H1 (cell line): ENCODE measurements at regions not wholly inside any gene's neighbourhood (a gene's known extent, or its start where the extent isn't known, plus 50 kb on each side); places are given as distances from the start of the nearest gene placed in this dataset.

ENCODE experiments used
- CTCF ChIA-PET: fragments of 300-600 bp; sonication (Branson Sonifier 250); formaldehyde crosslinking; loops from one replicate; lab custom pipeline; 2021; ENCODE audit not compliant: partially characterized antibody; lab: Charles Lee
- POLR2A ChIA-PET: fragments of 300-600 bp; sonication (Branson Sonifier 250); formaldehyde crosslinking; loops from one replicate; lab custom pipeline; 2021; ENCODE audit warnings: inconsistent platforms; ENCODE audit not compliant: partially characterized antibody; lab: Charles Lee
- DNase-seq, 2 experiments: peaks; one replicate each; pipeline versions ENCODE4 v3.0.0 to v3.0.0-alpha.2; 2010 to 2022; ENCODE audit warnings: low spot score in 2 of 2, low read depth in 1 of 2, mixed read lengths in 1 of 2
- FAIRE-seq: peaks from 2 replicates; lab custom pipeline; 2011; peaks lifted over from hg19 to GRCh38; lab: Jason Lieb, UNC
- H2AFZ ChIP-seq: 2 replicates; pipeline ENCODE4 v1.8.1; 2012; ENCODE audit warnings: low read length, inconsistent platforms
- H2AK5ac ChIP-seq: 2 replicates; pipeline ENCODE4 v1.6.1; 2013; ENCODE audit warnings: low read depth, low read length
- H2BK120ac ChIP-seq: replicated peaks from 2 replicates; pipeline ENCODE3; 2013; ENCODE audit warnings: low read depth, low read length, inconsistent platforms
- H2BK12ac ChIP-seq: 2 replicates; pipeline ENCODE4 v1.6.1; 2013; ENCODE audit warnings: low read depth, low read length
- H2BK15ac ChIP-seq: 2 replicates; pipeline ENCODE4 v1.6.1; 2013; ENCODE audit warnings: low read length
- H2BK20ac ChIP-seq: 2 replicates; pipeline ENCODE4 v1.6.1; 2013; ENCODE audit warnings: low read length
- H2BK5ac ChIP-seq: 2 replicates; pipeline ENCODE4 v1.6.1; 2013; ENCODE audit warnings: low read depth, low read length
- H3K14ac ChIP-seq: 2 replicates; pipeline ENCODE4 v1.6.1; 2013; ENCODE audit warnings: inconsistent platforms; ENCODE audit not compliant: insufficient read length
- H3K18ac ChIP-seq: 2 replicates; pipeline ENCODE4 v1.6.1; 2013; ENCODE audit warnings: low read length; ENCODE audit errors: extremely low read depth
- H3K23ac ChIP-seq: 2 replicates; pipeline ENCODE4 v1.6.1; 2013; ENCODE audit warnings: inconsistent platforms; ENCODE audit not compliant: insufficient read length
- H3K23me2 ChIP-seq: 2 replicates; pipeline ENCODE4 v1.6.1; 2013; ENCODE audit warnings: low read depth, low read length
- H3K27ac ChIP-seq: 2 replicates; pipeline ENCODE4 v1.6.1; 2011; ENCODE audit warnings: low read depth, low read length, inconsistent platforms
- H3K27me3 ChIP-seq, 4 experiments: replicated peaks in 1 of 4; 1 replicate in 1 of 4; 2 replicates in 3 of 4; pipeline versions ENCODE4 v1.6.1 to v1.8.1; 2011 to 2013; ENCODE audit warnings: low read length in 3 of 4, mild to moderate bottlenecking in 3 of 4, inconsistent platforms in 2 of 4, mixed read lengths in 2 of 4, moderate library complexity in 1 of 4; ENCODE audit not compliant: control insufficient read depth in 3 of 4, insufficient read depth in 3 of 4; ENCODE audit errors: extremely low read depth in 1 of 4
- H3K36me3 ChIP-seq, 4 experiments: 2 replicates each; pipeline versions ENCODE4 v1.6.1 to v1.8.1; 2011 to 2013; ENCODE audit warnings: mild to moderate bottlenecking in 4 of 4, low read length in 3 of 4, moderate library complexity in 2 of 4, control low read depth in 1 of 4, inconsistent platforms in 1 of 4; ENCODE audit not compliant: insufficient read depth in 4 of 4, control insufficient read depth in 2 of 4
- H3K4ac ChIP-seq: replicated peaks from 2 replicates; pipeline ENCODE3; 2013; ENCODE audit warnings: low read length, low read depth, mixed read lengths, inconsistent platforms; ENCODE audit not compliant: insufficient read length
- H3K4me1 ChIP-seq, 4 experiments: replicated peaks in 1 of 4; 1 replicate in 1 of 4; 2 replicates in 3 of 4; pipeline versions ENCODE4 v1.6.1 to v1.8.1; 2011 to 2013; ENCODE audit warnings: low read length in 3 of 4, inconsistent platforms in 2 of 4, mixed read lengths in 1 of 4; ENCODE audit not compliant: insufficient read depth in 4 of 4, control insufficient read depth in 3 of 4
- H3K4me2 ChIP-seq, 2 experiments: 2 replicates each; pipeline versions ENCODE4 v1.6.1 to v1.8.1; 2011 to 2013; ENCODE audit warnings: low read depth in 2 of 2, low read length in 2 of 2, control low read depth in 1 of 2, inconsistent platforms in 1 of 2, mild to moderate bottlenecking in 1 of 2; ENCODE audit not compliant: insufficient read depth in 1 of 2
- H3K4me3 ChIP-seq, 4 experiments: fragments of 200-600, 300-600 bp in 1 of 4; sonication (generic), shearing (Covaris generic), sonication (Bioruptor Twin) in 1 of 4; 2 replicates each; pipeline versions ENCODE4 v1.5.1 to v1.8.1; 2011 to 2016; ENCODE audit warnings: low read length in 4 of 4, low read depth in 3 of 4, control low read depth in 2 of 4, inconsistent platforms in 2 of 4, mild to moderate bottlenecking in 2 of 4, mixed read lengths in 1 of 4, moderate library complexity in 1 of 4; ENCODE audit not compliant: insufficient read depth in 2 of 4; ENCODE audit errors: extremely low read depth in 1 of 4
- H3K56ac ChIP-seq: replicated peaks from 2 replicates; pipeline ENCODE3; 2013; ENCODE audit warnings: low read depth, mild to moderate bottlenecking, mixed read lengths, low read length, inconsistent platforms; ENCODE audit not compliant: insufficient read length
- H3K79me1 ChIP-seq: 2 replicates; pipeline ENCODE4 v1.6.1; 2013; ENCODE audit warnings: low read depth, low read length, control low read depth
- H3K79me2 ChIP-seq, 2 experiments: 2 replicates each; pipeline versions ENCODE4 v1.6.1 to v1.8.1; 2012 to 2013; ENCODE audit warnings: low read length in 2 of 2, mild to moderate bottlenecking in 2 of 2, inconsistent platforms in 1 of 2; ENCODE audit not compliant: insufficient read depth in 2 of 2, control insufficient read depth in 1 of 2
- H3K9ac ChIP-seq, 4 experiments: replicated peaks in 1 of 4; 1 replicate in 1 of 4; 2 replicates in 3 of 4; pipeline versions ENCODE4 v1.6.1 to v1.8.1; 2011 to 2013; ENCODE audit warnings: low read depth in 3 of 4, low read length in 3 of 4, control low read depth in 2 of 4, mild to moderate bottlenecking in 2 of 4, moderate library complexity in 2 of 4, inconsistent platforms in 1 of 4; ENCODE audit errors: extremely low read depth in 1 of 4
- H3K9me3 ChIP-seq, 2 experiments: 2 replicates each; pipeline versions ENCODE4 v1.6.1 to v1.8.1; 2012 to 2013; ENCODE audit warnings: mild to moderate bottlenecking in 2 of 2, moderate library complexity in 2 of 2, control low read depth in 1 of 2, inconsistent platforms in 1 of 2, low read depth in 1 of 2, low read length in 1 of 2, mixed read lengths in 1 of 2; ENCODE audit not compliant: insufficient read depth in 2 of 2
- H4K20me1 ChIP-seq, 2 experiments: replicated peaks in 1 of 2; 2 replicates each; pipeline versions ENCODE3 to v1.8.1; 2011 to 2013; ENCODE audit warnings: inconsistent platforms in 2 of 2, low read length in 2 of 2, mild to moderate bottlenecking in 1 of 2; ENCODE audit not compliant: insufficient read depth in 2 of 2, control insufficient read depth in 1 of 2
- H4K5ac ChIP-seq: 2 replicates; pipeline ENCODE4 v1.6.1; 2013; ENCODE audit warnings: low read length, low read depth, mixed read lengths, inconsistent platforms; ENCODE audit not compliant: insufficient read length
- H4K8ac ChIP-seq: 2 replicates; pipeline ENCODE4 v1.8.0; 2013; ENCODE audit warnings: mild to moderate bottlenecking, moderate library complexity, low read length, inconsistent platforms; ENCODE audit not compliant: insufficient read depth; ENCODE audit errors: extremely low read depth
- H4K91ac ChIP-seq: replicated peaks from 2 replicates; pipeline ENCODE3; 2013; ENCODE audit warnings: low read length, mixed read lengths, inconsistent platforms; ENCODE audit not compliant: insufficient read length
- CREB1 ChIP-seq: IDR thresholded peaks from 2 replicates; pipeline ENCODE4 v1.6.1; 2012; ENCODE audit warnings: inconsistent platforms
- CTBP2 ChIP-seq: IDR thresholded peaks from 2 replicates; pipeline ENCODE4 v1.7.0; 2011; ENCODE audit warnings: borderline replicate concordance, mild to moderate bottlenecking, moderate library complexity, mixed read lengths, low read length; ENCODE audit not compliant: insufficient read depth, insufficient read length
- SIX5 ChIP-seq: IDR thresholded peaks from 2 replicates; pipeline ENCODE4 v1.6.1; 2011; ENCODE audit warnings: mild to moderate bottlenecking, low read depth, low read length
- TBP ChIP-seq: IDR thresholded peaks from 2 replicates; pipeline ENCODE4 v1.6.1; 2011; ENCODE audit warnings: low read depth, low read length, improper control_type of control experiment
- TCF12 ChIP-seq: IDR thresholded peaks from 2 replicates; pipeline ENCODE4 v1.6.1; 2011; ENCODE audit warnings: low read depth, mild to moderate bottlenecking, low read length
- TEAD4 ChIP-seq: IDR thresholded peaks from 2 replicates; pipeline ENCODE4 v1.6.1; 2012; ENCODE audit warnings: low read depth, low read length, inconsistent platforms, mixed read lengths
- ZNF274 ChIP-seq: IDR thresholded peaks from 2 replicates; pipeline ENCODE4 v1.7.0; 2012; ENCODE audit warnings: low read length, borderline replicate concordance; ENCODE audit errors: extremely low read depth
- WGBS, 2 experiments: shearing (Covaris generic) in 1 of 2; methylation state at CpG; one replicate each; pipeline versions ENCODE4 v1.1.6 to v1.1.7; 2013 to 2015; ENCODE audit warnings: low lambda C conversion rate in 2 of 2, mixed read lengths in 2 of 2, inconsistent platforms in 1 of 2, low coverage in 1 of 2, missing lambda C conversion rate in 1 of 2; ENCODE audit not compliant: insufficient replicate concordance in 2 of 2, insufficient coverage in 1 of 2, insufficient read length in 1 of 2; ENCODE audit errors: extremely low coverage in 1 of 2, missing lambda C conversion rate in 1 of 2; 5-methylcytosine and 5-hydroxymethylcytosine counted together

DNA sequence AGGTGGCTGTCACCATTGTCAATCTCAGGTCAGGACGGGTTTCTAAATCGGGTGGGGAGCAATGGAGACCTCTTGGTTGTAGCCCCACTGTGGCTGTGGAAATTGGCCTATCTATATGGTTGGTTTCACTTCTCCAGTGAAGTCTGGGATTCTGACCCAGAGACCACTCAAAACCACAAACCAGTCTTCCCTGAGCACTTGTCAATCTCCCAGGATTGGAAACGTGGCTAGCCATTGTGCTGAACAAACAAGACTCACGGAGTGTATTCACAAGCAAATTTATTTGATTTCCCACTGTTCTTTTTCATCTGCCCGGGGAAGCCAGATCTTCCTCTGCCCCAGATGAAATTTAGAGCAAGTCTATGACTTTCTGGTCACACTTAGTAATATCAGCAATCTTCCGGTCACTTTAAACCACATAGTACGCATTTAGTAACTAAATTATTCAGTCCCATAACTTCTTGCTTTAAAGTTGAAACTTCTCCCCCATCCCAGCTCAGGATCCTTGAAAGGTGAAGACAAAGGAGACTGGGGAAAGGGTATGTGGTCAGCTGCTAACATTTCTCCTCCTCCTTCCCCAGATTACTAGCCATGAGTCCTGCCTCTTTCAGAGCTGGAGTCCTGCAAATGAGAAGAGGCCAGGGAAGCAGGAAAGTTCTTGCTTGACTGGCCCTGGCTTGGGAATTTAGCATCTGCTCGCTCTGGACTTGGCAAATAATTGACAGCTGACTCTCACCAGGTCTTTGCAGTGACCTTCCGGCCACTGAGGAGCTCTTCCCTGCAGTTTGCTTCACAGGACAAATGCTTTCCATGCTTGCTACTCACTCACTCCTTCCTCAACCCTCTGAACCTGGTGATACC is 123.2 kb upstream of the MAX start:
- WGBS, 2 experiments: 68% methylated on average over 9 of the region's 9 CpGs; no CpG with 5 or more reads in 1 of the 2 experiments

More for the DNA sequence above, 123.2 kb upstream of the MAX start:
- no peak for TF ChIP-seq CTBP2
- no peak for TF ChIP-seq TCF12
- TF ChIP-seq CREB1: no peak
- no peak for TF ChIP-seq SIX5
- TF ChIP-seq ZNF274: no peak
- no peak for TF ChIP-seq TEAD4
- no peak for TF ChIP-seq TBP
- Histone ChIP-seq H3K27ac (no peak overlapping the region), H3K4me2 (0 out of 4 replicates have a peak overlapping the region, but pooled peaks of 1 of the 2 experiments have one; percentile 19), H3K79me1 (no peaks in the 10 kb centered on the region), H3K36me3 (no peaks in the 10 kb centered on the region), H3K18ac (no peak overlapping the region; the same call in 1 of the 2 replicates), H3K27me3 (no peaks in the 10 kb centered on the region), H3K79me2 (no peaks in the 10 kb centered on the region), H3K4me1 (peaks cover 5 to 18% (median 14%) of the 10 kb centered on the region in 4 experiments; a peak in 4 of 7 replicates), H3K4me3 (no peak overlapping the region), H4K20me1 (no peaks in the 10 kb centered on the region), H3K56ac (no peak overlapping the region), H3K23me2 (no peaks in the 10 kb centered on the region), H3K23ac (no peak overlapping the region), H2BK120ac (no peak overlapping the region), H3K9ac (no peak overlapping the region), H2AK5ac (peak overlapping the region; percentile 53; the same call in 1 of the 2 replicates), H2BK20ac (0 out of 2 replicates have a peak overlapping the region, but pooled peaks have one; percentile 80), H3K14ac (no peak overlapping the region), H4K91ac (no peak overlapping the region), H3K9me3 (no peaks in the 10 kb centered on the region), H2BK15ac (no peak overlapping the region; the same call in 1 of the 2 replicates), H3K4ac (no peak overlapping the region), H2AFZ (no peak overlapping the region), H4K5ac (no peak overlapping the region), H2BK12ac (peak overlapping the region; percentile 30; the same call in 1 of the 2 replicates), H2BK5ac (no peak overlapping the region), H4K8ac (no peak overlapping the region)
- FAIRE-seq (no peak), DNase-seq (no peak)
- ChIA-PET CTCF (interaction anchor here (0.7 to 1.7 kb wide), 10 partner anchors 19 to 736 kb away, joined by 3 to 6 read pairs (median 3); partner anchors contain the start of gene FUT8), POLR2A (interaction anchor here (0.6 to 1.2 kb wide), 4 partner anchors 9 to 1290 kb away, joined by 3 read pairs; no protein-coding TSS in a partner anchor)
